HG03060 (cell line): ENCODE measurements at regions not wholly inside any gene's neighbourhood (a gene's known extent, or its start where the extent isn't known, plus 50 kb on each side); places are given as distances from the start of the nearest gene placed in this dataset.
A peak's percentile ranks its signal among the peaks of the same experiment; 100 is the strongest.
"Not testable (repeated sequence)": the region's sequence is repeated elsewhere in the genome, so short reads cannot be mapped to it uniquely, and the experiment has no call there.

Source experiments
- ATAC-seq: cut with Tn5 transposase; IDR thresholded peaks from one replicate; pipeline ENCODE4 v1.9.1; 2021; ENCODE audit warnings: low read depth, moderate number of reproducible peaks; ENCODE audit not compliant: unreplicated experiment

DNA sequence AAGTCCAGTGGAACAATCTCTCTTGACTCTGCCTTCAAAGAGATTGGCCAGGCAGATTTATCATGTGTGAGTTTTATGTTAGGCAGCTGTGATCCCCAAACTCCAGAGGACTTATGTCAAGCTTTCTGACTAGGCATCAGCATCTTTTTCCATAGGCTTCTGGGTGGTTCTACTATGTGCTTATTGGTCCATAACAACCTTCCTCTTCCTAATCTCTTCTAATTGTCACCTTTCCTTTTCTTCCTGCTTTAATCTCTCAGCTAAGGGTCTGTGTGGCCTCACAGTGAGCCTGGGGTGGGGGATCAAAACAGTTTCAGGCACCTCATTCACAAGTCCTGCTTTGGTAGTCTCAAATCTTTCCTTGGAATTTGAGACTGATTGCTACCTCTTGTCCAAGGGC is 170.9 kb upstream of the CHD1 start:
- ATAC-seq: no peak

DNA sequence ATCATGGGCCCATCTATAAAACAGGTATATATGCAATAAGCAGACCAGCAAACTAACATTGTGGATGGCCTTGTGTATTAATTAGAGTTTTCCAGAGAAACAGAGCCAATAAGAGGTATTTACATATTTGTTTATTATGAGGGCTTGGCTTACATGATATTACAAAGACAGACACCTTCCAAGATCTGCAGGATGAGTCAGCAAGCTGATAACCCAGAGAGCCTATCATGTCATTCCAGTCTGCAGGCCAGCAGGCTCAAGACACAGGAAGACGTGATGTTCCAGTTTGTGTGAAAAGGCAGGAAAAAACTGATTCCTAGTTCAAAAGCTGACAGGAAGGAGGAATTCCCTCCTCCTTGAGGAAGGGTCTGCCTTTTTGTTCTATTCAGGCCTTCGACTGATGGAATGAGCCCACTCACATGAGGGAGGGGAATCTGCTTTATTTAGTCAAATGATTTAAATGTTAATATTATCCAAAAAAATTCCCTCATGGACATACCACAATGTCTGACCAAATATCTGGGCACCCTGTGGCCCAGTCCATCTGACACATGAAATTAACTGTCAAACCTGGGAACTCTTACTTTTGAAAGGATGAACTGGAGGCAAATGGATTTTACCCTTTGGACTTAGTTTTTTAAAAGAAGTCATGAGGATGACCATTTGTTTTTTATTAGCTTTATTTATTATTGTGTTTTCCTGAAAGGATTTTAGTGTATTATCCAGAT is 161.2 kb upstream of the CHD1 start:
- ATAC-seq: no peak

- ATAC-seq: no peak
Observed at GRCh38 chr5:99088309-99088708, 159.5 kb upstream of the CHD1 start.

GRCh38 chr5:99083197-99083596 is 154.4 kb upstream of the CHD1 start:
- ATAC-seq: no peak

DNA sequence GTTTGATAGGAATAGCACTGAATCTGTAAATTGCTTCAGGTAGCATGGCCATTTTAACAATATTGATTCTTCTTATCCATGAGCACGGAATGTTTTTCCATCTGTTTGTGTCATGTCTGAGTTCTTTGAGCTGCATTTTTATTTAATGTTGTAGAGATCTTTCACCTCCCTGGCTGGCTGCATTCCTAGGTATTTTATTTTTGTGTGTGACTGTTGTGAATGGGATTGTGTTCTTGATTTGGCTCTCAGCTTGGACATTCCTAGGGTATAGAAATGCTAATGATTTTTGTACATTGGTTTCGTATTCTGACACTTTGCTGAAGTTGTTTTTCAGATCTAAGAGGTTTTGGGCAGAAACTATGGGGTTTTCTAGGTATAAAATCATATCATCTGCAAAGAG is 152.9 kb upstream of the CHD1 start:
- ATAC-seq: no peak

DNA sequence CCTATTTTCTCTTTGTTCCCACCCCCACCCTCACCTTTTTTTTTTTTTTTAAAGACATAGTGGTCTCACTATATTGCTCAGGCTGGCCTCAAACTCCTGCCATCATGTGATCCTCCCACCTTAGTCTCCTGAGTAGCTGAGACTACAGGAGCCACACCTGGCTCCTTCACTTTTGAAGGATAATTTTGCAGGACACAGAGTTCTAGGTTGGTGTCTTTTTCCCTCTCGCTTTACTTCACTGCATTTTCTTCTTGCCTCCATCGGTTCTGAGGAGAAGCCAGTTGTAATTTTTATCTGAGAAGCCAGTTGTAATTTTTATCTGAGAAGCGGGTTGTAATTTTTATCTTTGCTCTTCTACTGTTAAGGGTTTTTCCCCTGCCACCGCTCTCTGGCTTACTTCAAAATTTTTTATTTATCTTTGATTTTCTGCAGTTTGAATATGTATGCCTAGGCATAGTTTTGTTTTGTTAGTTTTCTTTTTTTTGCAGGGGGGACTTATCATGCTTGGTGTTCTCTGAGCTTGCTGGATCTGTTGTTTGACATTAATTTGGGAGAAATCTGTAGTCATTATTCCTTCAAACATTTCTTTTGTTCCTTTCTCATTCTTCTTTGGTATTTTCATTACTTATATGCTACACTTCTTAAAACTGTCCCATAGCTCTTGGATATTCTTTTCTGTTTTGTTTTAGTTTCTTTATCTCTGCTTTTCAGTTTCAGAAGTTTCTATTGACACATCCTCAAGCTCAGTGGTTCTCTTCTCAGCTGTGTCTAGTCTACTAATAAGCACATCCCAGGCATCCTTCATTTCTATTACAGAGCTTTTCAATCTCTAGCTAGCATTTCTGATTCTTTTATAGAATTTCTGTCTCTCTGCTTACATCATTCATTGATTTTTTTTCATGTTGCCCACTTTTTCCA is 148.2 kb upstream of the CHD1 start:
- no peak for ATAC-seq

GRCh38 chr5:99072846-99073245 is 144.0 kb upstream of the CHD1 start:
- no peak for ATAC-seq

GRCh38 chr5:99070822-99071221 is 142.0 kb upstream of the CHD1 start:
- ATAC-seq: no peak

DNA sequence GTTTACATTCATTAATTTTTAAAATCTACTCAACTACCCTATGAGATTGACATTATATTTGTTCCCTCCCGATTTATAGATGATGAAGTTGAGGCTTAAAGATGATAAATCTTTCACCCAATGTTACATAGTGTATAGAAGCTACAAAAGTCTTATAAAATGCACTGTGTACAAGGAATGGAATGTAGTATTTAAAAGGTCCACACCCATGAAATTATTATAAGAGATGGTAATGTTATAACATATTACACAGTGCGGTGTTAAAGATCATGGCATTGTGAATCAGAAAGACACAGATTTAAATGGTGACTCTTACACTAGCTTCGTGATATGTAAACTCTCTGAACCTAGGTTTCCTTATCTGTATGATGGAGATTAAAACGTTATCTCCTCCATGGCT is 141.6 kb upstream of the CHD1 start:
- ATAC-seq: no peak

DNA sequence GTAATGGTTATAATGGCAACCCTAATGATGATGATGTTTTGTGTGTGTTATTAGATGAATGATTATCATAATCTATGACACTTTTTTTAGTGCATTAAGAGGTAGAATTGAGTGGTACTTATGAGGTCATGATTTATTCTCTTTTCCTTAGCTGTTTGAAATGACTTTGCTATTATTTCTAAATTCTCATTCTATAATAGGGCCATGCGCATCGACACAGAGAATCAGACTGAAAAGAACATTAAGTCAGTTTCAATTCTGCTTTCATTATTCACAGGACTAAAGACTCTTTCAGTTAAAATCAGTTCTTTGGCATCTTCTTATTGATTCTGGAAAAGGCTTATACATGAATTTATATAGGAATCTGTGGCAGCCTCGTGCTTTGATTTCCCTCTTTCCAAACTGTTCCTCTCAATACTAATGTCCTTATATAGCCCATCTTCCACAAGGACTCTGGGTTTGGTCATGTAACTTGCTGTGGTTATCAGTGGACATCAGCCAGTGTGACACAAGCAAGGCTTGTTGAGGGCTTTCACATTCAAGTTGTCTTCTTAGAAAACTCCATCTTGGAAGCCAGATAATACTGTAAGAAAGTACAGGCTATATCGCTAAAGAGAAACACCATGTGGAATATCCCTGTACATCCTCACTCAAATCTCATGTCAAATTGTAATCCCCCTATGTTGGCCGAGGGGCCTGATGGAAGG is 140.3 kb upstream of the CHD1 start:
- peak; percentile 89 for ATAC-seq

DNA sequence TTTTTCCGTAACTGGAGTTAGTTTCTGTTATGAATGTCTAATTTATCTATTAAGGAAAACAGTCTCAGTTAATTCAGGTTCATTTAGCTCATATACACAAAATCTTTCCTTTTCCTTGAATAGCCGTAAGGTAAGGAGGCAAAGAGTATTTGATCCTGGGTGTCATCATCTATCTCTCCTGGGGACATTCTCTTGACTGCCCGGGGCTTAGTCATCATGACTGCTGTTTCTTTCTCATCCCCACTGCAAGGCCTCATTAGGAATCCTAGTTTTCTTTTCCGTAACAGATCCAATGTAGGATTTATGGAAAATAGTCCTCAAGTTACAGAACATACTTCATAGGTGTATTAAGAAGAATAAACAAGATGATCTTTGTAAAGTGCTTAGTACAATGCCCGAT is 134.9 kb upstream of the CHD1 start:
- ATAC-seq: no peak

DNA sequence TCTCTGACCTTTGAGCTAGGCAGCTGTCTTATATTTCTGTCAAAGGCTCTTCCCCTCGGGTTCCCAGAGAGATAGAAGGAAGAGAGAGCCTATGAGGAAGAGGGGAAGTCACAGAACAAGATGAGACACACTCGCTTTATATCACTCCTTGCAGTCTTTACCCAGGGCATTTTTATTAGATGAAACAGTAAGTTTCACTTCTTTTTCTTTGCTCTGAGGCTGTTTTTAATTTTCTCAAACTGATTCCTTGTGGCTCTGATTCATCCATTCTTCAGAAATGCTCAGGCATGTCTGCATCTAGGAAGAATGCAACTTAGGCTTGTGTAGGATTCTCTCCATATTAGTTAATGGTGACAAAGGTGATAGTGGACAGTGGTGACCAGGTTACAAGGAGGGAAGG is 132.9 kb upstream of the CHD1 start:
- ATAC-seq: no peak

DNA sequence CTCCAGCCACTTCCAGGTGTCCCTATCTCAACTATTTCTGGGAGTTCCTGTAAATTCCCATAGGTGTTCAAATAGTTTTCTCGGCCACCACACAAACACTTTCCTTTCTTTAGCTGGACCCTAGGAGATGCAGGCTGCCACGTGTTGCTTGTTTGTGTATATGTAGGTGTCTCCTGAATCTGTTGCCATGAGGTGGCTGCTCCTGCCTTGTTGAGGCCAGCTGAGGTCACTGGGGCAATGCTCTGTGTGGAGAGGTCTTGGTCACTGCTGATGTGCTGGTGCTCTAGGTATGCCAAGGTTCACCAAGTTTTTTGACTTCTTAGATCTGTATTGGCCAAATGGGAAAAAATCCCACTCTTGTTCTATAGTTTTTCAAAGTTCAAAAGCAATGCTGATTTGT is 132.5 kb upstream of the CHD1 start:
- no peak for ATAC-seq

- no peak for ATAC-seq
Observed at GRCh38 chr5:99060306-99061261, 131.8 kb upstream of the CHD1 start.

GRCh38 chr5:99059685-99060084 is 130.9 kb upstream of the CHD1 start:
- ATAC-seq: peak; percentile 62

- ATAC-seq: no peak
Observed at GRCh38 chr5:99058466-99058865, 129.7 kb upstream of the CHD1 start.

DNA sequence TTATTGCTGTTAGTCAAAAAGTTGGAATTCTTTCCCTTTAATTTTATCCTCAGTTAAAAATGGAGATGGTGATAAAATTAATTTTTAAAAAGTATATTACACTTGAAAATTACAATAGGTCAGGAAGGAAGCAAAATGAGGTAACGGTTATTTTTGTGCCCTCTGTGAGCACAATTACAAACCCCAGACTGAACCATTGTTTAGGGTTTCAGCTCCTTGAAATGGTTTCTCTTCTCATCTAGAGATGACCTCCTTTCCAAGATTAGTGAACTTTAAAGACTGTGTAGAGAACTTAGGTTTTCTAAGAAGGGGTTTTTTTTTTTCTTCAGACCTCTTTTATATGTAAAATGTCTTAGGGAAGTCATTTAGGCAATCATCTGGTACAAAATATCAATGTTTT is 126.2 kb upstream of the CHD1 start:
- no peak for ATAC-seq

- no peak for ATAC-seq
Observed at GRCh38 chr5:99045871-99046270, 117.1 kb upstream of the CHD1 start.

GRCh38 chr5:99043257-99043656 is 114.5 kb upstream of the CHD1 start:
- not testable (repeated sequence) for ATAC-seq

DNA sequence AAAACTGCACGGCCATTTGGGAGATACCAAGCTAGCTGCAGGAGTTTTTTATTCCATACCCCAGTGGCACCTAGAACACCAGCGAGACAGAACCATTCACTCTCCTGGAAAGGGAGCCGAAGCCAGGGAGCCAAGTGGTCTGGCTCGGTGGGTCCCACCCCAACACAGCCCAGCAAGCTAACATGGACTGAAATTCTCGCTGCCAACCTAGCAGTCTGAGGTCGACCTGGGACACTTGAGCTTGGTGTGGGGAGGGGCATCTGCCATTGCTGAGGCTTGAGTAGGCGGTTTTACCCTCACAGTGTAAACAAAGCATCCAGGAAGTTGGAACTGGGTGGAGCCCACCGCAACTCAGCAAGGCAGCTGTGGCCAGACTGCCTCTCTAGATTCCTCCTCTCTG is 108.9 kb upstream of the CHD1 start:
- ATAC-seq: no peak
